GM12878 (cell line): ENCODE measurements at regions not wholly inside any gene's neighbourhood (a gene's known extent, or its start where the extent isn't known, plus 50 kb on each side); places are given as distances from the start of the nearest gene placed in this dataset.

Experiments
- ATAC-seq: fragments of 200-7000 bp; cut with Tn5 transposase; 3 replicates; pipeline ENCODE4 v1.9.1; 2020; ENCODE audit warnings: mild to moderate bottlenecking, moderate library complexity
- BruUV-seq: library from RNA; stranded (reverse); fragments of 400-500 nt; replicated peaks from 2 replicates; lab custom pipeline; 2021; lab: Mats Ljungman, UMichigan
- CTCF ChIA-PET: fragments of 300-600 bp; sonication (Branson Sonifier 250); formaldehyde crosslinking; extraction: SDS; loops from one replicate; lab custom pipeline; 2021; ENCODE audit warnings: inconsistent platforms; lab: Yijun Ruan, JAX
- POLR2A ChIA-PET: fragments of 350-600 bp; formaldehyde crosslinking; extraction: SDS; loops from one replicate; lab custom pipeline; 2021; ENCODE audit warnings: inconsistent platforms; lab: Charles Lee
- RAD21 ChIA-PET: fragments of 300-600 bp; sonication (Branson Sonifier 250); formaldehyde crosslinking; loops from one replicate; lab custom pipeline; 2023; ENCODE audit warnings: antibody characterized with exemption; ENCODE audit not compliant: unreplicated experiment; lab: Charles Lee
- SMC1A ChIA-PET: fragments of 300-600 bp; sonication (Branson Sonifier 250); formaldehyde crosslinking; loops from one replicate; lab custom pipeline; 2023; ENCODE audit not compliant: unreplicated experiment, uncharacterized antibody; lab: Charles Lee
- DNase-seq: peaks from one replicate; pipeline ENCODE4 v3.0.0-alpha.2; 2011; ENCODE audit warnings: low read depth, low spot score
- FAIRE-seq: peaks from 3 replicates; lab custom pipeline; 2011; peaks lifted over from hg19 to GRCh38; lab: Jason Lieb, UNC
- H2AFZ ChIP-seq: 2 replicates; pipeline ENCODE4 v1.6.0; 2011; ENCODE audit warnings: low read depth, low read length, control low read depth; ENCODE audit not compliant: control insufficient read depth
- H3K27ac ChIP-seq: 2 replicates; pipeline ENCODE4 v1.5.1; 2011; ENCODE audit warnings: control low read depth; ENCODE audit not compliant: control insufficient read depth, insufficient read depth
- H3K27me3 ChIP-seq, 2 experiments: replicated peaks in 1 of 2; 2 replicates each; pipeline versions ENCODE4 v1.6.0 to v1.6.1; 2011; ENCODE audit warnings: low read length in 1 of 2; ENCODE audit not compliant: control insufficient read depth in 2 of 2, insufficient read depth in 2 of 2
- H3K36me3 ChIP-seq, 2 experiments: 2 replicates each; pipeline ENCODE4 v1.5.1; 2011; ENCODE audit warnings: low read length in 1 of 2; ENCODE audit not compliant: control insufficient read depth in 2 of 2, insufficient read depth in 2 of 2
- H3K4me1 ChIP-seq: 2 replicates; pipeline ENCODE4 v1.6.1; 2011; ENCODE audit warnings: mild to moderate bottlenecking, low read length, moderate library complexity, mixed read lengths; ENCODE audit not compliant: control insufficient read depth, insufficient read depth
- H3K4me2 ChIP-seq: 2 replicates; pipeline ENCODE4 v1.6.0; 2011; ENCODE audit warnings: control low read depth; ENCODE audit not compliant: control insufficient read depth, insufficient read depth
- H3K4me3 ChIP-seq: fragments of 200-600 bp; sonication (generic); 2 replicates; pipeline ENCODE4 v1.5.1; 2016
- H3K79me2 ChIP-seq: 2 replicates; pipeline ENCODE4 v1.6.0; 2011; ENCODE audit warnings: low read length; ENCODE audit not compliant: control insufficient read depth, insufficient read depth
- H3K9ac ChIP-seq: 2 replicates; pipeline ENCODE4 v1.8.0; 2011; ENCODE audit warnings: low read length, control low read depth, mixed read lengths; ENCODE audit not compliant: control insufficient read depth, insufficient read depth
- H3K9me3 ChIP-seq: replicated peaks from 3 replicates; pipeline ENCODE4 v1.5.1; 2011; ENCODE audit warnings: mild to moderate bottlenecking, low read length; ENCODE audit not compliant: control insufficient read depth, insufficient read depth
- H4K20me1 ChIP-seq: 2 replicates; pipeline ENCODE4 v1.6.0; 2011; ENCODE audit not compliant: control insufficient read depth, insufficient read depth
- BCL11A ChIP-seq: IDR thresholded peaks from 2 replicates; pipeline ENCODE4 v1.6.1; 2011; ENCODE audit warnings: low read depth, low read length
- EZH2 ChIP-seq: IDR thresholded peaks from 2 replicates; pipeline ENCODE4 v1.6.1; 2012; ENCODE audit warnings: low read depth, mild to moderate bottlenecking, control low read depth, inconsistent platforms, low read length, borderline replicate concordance; ENCODE audit not compliant: control insufficient read depth
- LARP7 ChIP-seq: fragments of 450-650 bp; IDR thresholded peaks from 2 replicates; pipeline ENCODE4 v1.6.1; 2017; ENCODE audit warnings: mild to moderate bottlenecking
- MEF2B ChIP-seq: fragments of 450-650 bp; IDR thresholded peaks from 2 replicates; pipeline ENCODE4 v1.6.1; 2018; ENCODE audit warnings: mild to moderate bottlenecking, moderate library complexity; ENCODE audit not compliant: partially characterized antibody, poor library complexity, severe bottlenecking
- NR2C2 ChIP-seq: IDR thresholded peaks from 2 replicates; pipeline ENCODE4 v1.6.1; 2011; ENCODE audit warnings: borderline replicate concordance, low read depth; ENCODE audit not compliant: control insufficient read depth, insufficient read length
- RAD51 ChIP-seq: fragments of 450-650 bp; IDR thresholded peaks from 2 replicates; pipeline ENCODE4 v1.6.1; 2016; ENCODE audit warnings: moderate library complexity, mild to moderate bottlenecking, inconsistent platforms
- RUNX3 ChIP-seq: IDR thresholded peaks from 2 replicates; pipeline ENCODE4 v1.6.1; 2012; ENCODE audit warnings: low read length, inconsistent platforms
- SRF ChIP-seq, 2 experiments: IDR thresholded peaks; 2 replicates each; pipeline ENCODE4 v1.6.1; 2011; ENCODE audit warnings: low read depth in 2 of 2, low read length in 2 of 2, mild to moderate bottlenecking in 1 of 2, moderate library complexity in 1 of 2
- WGBS: methylation state at CpG from one replicate; pipeline ENCODE4 v1.1.6; 2016; ENCODE audit warnings: low lambda C conversion rate; ENCODE audit not compliant: insufficient replicate concordance, insufficient coverage; ENCODE audit errors: missing lambda C conversion rate; 5-methylcytosine and 5-hydroxymethylcytosine counted together
- in situ Hi-C: fragments of 300-500 bp; cut with MboI; formaldehyde crosslinking; loops from 9 replicates; pipeline ENCODE4 v1.14.3; 2018; ENCODE audit warnings: mixed read lengths
- intact Hi-C: fragments of 100-400 bp; cut with micrococcal nuclease; formaldehyde crosslinking; loops from one replicate; pipeline ENCODE4 v1.14.2; 2022; ENCODE audit not compliant: unreplicated experiment
- TF ChIP-seq, protein P1 (sequence below): IDR thresholded peaks from 2 replicates; pipeline ENCODE4 v1.6.1; 2012; ENCODE audit warnings: low read depth, low read length, improper control_type of control experiment
- TF ChIP-seq, protein P2 (sequence below): IDR thresholded peaks from 2 replicates; pipeline ENCODE4 v1.6.1; 2012; ENCODE audit warnings: improper control_type of control experiment, low read depth, low read length; ENCODE audit not compliant: insufficient replicate concordance

DNA sequence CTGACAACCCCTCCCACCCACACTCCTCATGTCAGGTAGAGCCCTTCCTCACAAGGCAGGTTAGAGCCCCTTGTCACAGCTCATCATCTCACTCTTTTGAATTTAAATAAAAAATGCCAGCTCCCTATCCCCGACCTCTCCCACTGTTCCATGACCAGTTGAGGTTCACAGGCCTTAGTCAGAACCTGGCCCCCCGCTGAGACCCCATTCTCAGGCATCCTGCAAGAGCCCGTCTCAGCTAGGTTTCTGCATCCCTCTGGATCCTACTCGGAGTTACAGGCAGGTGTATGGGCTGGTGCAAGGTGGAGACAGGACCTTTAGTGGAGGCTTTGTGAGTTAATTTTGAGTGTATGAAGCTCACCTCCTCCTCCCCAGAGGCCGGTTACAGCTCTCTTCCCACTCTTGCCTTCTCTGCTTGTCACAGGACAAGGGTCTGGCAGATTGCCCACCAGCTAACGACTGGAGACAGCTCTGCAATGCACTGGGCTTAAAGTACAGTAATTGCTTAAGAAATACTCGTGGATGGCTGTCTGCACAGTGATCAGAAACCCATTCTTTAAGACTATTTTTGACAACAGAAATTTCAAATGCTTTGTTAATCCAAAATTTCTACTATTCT, 394.9 kb upstream of the DPP6 start:
- no peak overlapping the region for H3K4me2 ChIP-seq
- no peak overlapping the region for H3K27ac ChIP-seq
- CTCF ChIA-PET: no interaction called here
- FAIRE-seq (no peak), ATAC-seq (no peak), DNase-seq (no peak)
- RAD21 ChIA-PET: no interaction called here
- H3K4me1 ChIP-seq: no peaks in the 10 kb centered on the region
- SMC1A ChIA-PET: no interaction called here
- H3K36me3 ChIP-seq: no peaks in the 10 kb centered on the region
- no peaks in the 10 kb centered on the region for H4K20me1 ChIP-seq
- H3K27me3 ChIP-seq: no peaks in the 10 kb centered on the region
- no peaks in the 10 kb centered on the region; the same call in 2 of the 3 replicates for H3K9me3 ChIP-seq
- no peaks in the 10 kb centered on the region for H3K79me2 ChIP-seq
- POLR2A ChIA-PET: no interaction called here
- TF ChIP-seq, protein P1, sequence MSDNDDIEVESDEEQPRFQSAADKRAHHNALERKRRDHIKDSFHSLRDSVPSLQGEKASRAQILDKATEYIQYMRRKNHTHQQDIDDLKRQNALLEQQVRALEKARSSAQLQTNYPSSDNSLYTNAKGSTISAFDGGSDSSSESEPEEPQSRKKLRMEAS: no peak
- TF ChIP-seq RAD51 (no peak), SRF (IDR thresholded peaks at IDR 0.05; ENCODE audit: low read depth in 2 of 2, low read length in 2 of 2) (no peak), EZH2 (no peak), BCL11A (no peak), MEF2B (no peak), NR2C2 (no peak), RUNX3 (no peak), LARP7 (no peak)
- TF ChIP-seq, protein P2, sequence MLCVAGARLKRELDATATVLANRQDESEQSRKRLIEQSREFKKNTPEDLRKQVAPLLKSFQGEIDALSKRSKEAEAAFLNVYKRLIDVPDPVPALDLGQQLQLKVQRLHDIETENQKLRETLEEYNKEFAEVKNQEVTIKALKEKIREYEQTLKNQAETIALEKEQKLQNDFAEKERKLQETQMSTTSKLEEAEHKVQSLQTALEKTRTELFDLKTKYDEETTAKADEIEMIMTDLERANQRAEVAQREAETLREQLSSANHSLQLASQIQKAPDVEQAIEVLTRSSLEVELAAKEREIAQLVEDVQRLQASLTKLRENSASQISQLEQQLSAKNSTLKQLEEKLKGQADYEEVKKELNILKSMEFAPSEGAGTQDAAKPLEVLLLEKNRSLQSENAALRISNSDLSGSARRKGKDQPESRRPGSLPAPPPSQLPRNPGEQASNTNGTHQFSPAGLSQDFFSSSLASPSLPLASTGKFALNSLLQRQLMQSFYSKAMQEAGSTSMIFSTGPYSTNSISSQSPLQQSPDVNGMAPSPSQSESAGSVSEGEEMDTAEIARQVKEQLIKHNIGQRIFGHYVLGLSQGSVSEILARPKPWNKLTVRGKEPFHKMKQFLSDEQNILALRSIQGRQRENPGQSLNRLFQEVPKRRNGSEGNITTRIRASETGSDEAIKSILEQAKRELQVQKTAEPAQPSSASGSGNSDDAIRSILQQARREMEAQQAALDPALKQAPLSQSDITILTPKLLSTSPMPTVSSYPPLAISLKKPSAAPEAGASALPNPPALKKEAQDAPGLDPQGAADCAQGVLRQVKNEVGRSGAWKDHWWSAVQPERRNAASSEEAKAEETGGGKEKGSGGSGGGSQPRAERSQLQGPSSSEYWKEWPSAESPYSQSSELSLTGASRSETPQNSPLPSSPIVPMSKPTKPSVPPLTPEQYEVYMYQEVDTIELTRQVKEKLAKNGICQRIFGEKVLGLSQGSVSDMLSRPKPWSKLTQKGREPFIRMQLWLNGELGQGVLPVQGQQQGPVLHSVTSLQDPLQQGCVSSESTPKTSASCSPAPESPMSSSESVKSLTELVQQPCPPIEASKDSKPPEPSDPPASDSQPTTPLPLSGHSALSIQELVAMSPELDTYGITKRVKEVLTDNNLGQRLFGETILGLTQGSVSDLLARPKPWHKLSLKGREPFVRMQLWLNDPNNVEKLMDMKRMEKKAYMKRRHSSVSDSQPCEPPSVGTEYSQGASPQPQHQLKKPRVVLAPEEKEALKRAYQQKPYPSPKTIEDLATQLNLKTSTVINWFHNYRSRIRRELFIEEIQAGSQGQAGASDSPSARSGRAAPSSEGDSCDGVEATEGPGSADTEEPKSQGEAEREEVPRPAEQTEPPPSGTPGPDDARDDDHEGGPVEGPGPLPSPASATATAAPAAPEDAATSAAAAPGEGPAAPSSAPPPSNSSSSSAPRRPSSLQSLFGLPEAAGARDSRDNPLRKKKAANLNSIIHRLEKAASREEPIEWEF: no peak
- BruUV-seq: no TSS peak
- 2% methylated on average over 7 of the region's 7 CpGs for whole genome bisulfite sequencing
- H3K9ac ChIP-seq: no peak overlapping the region
- H2AFZ ChIP-seq: no peak overlapping the region
- intact Hi-C loops: no loop called here
- no peak overlapping the region for H3K4me3 ChIP-seq
- in situ Hi-C loops: no loop called here
